ENCODE measurements at regions not wholly inside any gene's neighbourhood (a gene's known extent, or its start where the extent isn't known, plus 50 kb on each side); places are given as distances from the start of the nearest gene placed in this dataset.

DNA sequence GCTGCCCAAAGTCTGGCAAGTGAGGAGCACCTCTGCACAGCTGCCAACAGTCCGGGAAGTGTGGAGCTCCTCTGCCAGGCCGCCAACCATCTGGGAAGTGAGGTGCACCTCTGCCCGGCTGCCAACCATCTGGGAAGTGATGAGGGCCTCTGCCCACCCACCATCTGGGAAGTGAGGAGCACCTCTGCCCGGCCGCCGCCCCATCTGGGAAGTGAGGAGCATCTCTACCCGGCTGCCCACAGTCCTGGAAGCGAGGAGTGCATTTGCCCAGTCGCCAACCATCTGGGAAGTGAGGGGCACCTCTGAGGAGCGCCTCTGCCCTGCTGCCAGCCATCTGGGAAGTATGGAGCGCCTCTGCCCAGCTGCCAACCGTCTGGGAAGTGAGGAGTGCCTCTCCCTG lies 893.7 kb downstream of the TYW1 start:
- TF ChIP-seq, protein P1, sequence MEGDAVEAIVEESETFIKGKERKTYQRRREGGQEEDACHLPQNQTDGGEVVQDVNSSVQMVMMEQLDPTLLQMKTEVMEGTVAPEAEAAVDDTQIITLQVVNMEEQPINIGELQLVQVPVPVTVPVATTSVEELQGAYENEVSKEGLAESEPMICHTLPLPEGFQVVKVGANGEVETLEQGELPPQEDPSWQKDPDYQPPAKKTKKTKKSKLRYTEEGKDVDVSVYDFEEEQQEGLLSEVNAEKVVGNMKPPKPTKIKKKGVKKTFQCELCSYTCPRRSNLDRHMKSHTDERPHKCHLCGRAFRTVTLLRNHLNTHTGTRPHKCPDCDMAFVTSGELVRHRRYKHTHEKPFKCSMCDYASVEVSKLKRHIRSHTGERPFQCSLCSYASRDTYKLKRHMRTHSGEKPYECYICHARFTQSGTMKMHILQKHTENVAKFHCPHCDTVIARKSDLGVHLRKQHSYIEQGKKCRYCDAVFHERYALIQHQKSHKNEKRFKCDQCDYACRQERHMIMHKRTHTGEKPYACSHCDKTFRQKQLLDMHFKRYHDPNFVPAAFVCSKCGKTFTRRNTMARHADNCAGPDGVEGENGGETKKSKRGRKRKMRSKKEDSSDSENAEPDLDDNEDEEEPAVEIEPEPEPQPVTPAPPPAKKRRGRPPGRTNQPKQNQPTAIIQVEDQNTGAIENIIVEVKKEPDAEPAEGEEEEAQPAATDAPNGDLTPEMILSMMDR (IDR thresholded peaks at IDR 0.05) = no peak

- TF ChIP-seq, protein P1 (IDR thresholded peaks at IDR 0.05) = no peak
Measured at GRCh38 chr7:67894746-67895145, 898.1 kb downstream of the TYW1 start.

GRCh38 chr7:67896721-67897120 lies 900.1 kb downstream of the TYW1 start:
- TF ChIP-seq, protein P1 (IDR thresholded peaks at IDR 0.05) = no peak

GRCh38 chr7:67900456-67900855 lies 903.8 kb downstream of the TYW1 start:
- TF ChIP-seq, protein P1 (IDR thresholded peaks at IDR 0.05) = no peak

- TF ChIP-seq, protein P1 (IDR thresholded peaks at IDR 0.05) = no peak
Measured at GRCh38 chr7:67901808-67902480, 905.3 kb downstream of the TYW1 start.

GRCh38 chr7:67907792-67908191 lies 911.2 kb downstream of the TYW1 start:
- TF ChIP-seq, protein P1 (IDR thresholded peaks at IDR 0.05) = no peak

DNA sequence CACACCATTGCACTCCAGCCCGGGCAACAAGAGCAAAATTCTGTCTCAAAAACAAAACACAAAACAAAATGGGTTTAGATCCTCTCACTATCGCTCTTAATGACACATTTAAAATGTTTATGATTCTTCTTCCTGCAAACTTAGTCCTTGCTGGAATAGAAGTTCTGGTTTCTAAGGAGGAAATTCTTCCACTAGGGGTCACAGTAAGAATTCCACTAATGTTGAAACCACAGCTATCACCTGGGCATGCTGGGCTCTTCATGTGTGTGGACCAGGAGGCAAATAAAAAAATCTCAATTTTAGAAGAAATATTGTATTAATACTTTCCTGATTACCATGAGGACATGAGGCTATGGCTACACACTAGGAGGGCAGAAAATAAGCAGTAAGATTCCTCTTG lies 915.8 kb downstream of the TYW1 start:
- TF ChIP-seq, protein P1 (IDR thresholded peaks at IDR 0.05) = no peak

- TF ChIP-seq, protein P1 (IDR thresholded peaks at IDR 0.05) = no peak
Measured at GRCh38 chr7:67913604-67914003, 917.0 kb downstream of the TYW1 start.
